Ovary (tissue), 3 donors: ENCODE measurements at regions not wholly inside any gene's neighbourhood (a gene's known extent, or its start where the extent isn't known, plus 50 kb on each side); places are given as distances from the start of the nearest gene placed in this dataset.

Experiments used
- CTCF ChIP-seq, 3 donors: fragments of 450-650 bp in 2 of 3; fragments of 200-600 bp in 1 of 3; IDR thresholded peaks; one replicate each; pipeline versions ENCODE4 v1.5.1 to v1.8.0; 2016 to 2022; ENCODE audit warnings: antibody characterized with exemption in 3 of 3, mild to moderate bottlenecking in 1 of 3
- EP300 ChIP-seq: sonication (generic); formaldehyde crosslinking; IDR thresholded peaks from one replicate; pipeline ENCODE4 v1.6.1; 2017; ENCODE audit warnings: antibody characterized with exemption
- POLR2A ChIP-seq: fragments of 450-650 bp; IDR thresholded peaks from one replicate; pipeline ENCODE4 v1.6.1; 2017; ENCODE audit warnings: antibody characterized with exemption, mild to moderate bottlenecking, moderate library complexity
- donor health status: DM: no; HTN: no; CAD: no.

- TF ChIP-seq EP300 (no peak), CTCF (IDR thresholded peaks at IDR 0.05) (no peak), POLR2A (no peak)
Observed at GRCh38 chr13:54018485-54018884, 989.9 kb downstream of the OLFM4 start.
